K562 (cell line): ENCODE measurements at regions not wholly inside any gene's neighbourhood (a gene's known extent, or its start where the extent isn't known, plus 50 kb on each side); places are given as distances from the start of the nearest gene placed in this dataset.

Source experiments
- ATAC-seq: fragments of 200-7000 bp; cut with Tn5 transposase; 3 replicates; pipeline ENCODE4 v1.9.1; 2020; ENCODE audit warnings: moderate library complexity
- BruUV-seq: library from RNA; stranded (reverse); fragments of 400-500 nt; replicated peaks from 2 replicates; lab custom pipeline; 2021; lab: Mats Ljungman, UMichigan
- CTCF ChIA-PET: fragments of 300-600 bp; formaldehyde crosslinking; extraction: SDS; loops from one replicate; lab custom pipeline; 2021; ENCODE audit warnings: low intra/inter-chr PET ratio; lab: Yijun Ruan, JAX
- POLR2A ChIA-PET: fragments of 300-600, 350-650 bp; sonication (Branson Sonifier 250); formaldehyde crosslinking; extraction: SDS; loops from one replicate; lab custom pipeline; 2021; ENCODE audit warnings: antibody characterized with exemption, inconsistent platforms; lab: Yijun Ruan, JAX
- DNase-seq, 4 experiments: peaks; one replicate each; pipeline versions ENCODE4 v3.0.0 to v3.0.0-alpha.2; 2011 to 2018; ENCODE audit warnings: low spot score in 3 of 4, mixed read lengths in 3 of 4; ENCODE audit errors: extremely low read depth in 1 of 4
- FAIRE-seq: peaks from 2 replicates; lab custom pipeline; 2011; peaks lifted over from hg19 to GRCh38; lab: Jason Lieb, UNC
- H2AFZ ChIP-seq: 2 replicates; pipeline ENCODE4 v1.6.0; 2011; ENCODE audit warnings: low read depth, low read length, control low read depth, inconsistent platforms
- H3K27ac ChIP-seq: fragments of 200-600 bp; 3 replicates; pipeline ENCODE4 v1.8.0; 2011; ENCODE audit warnings: low read depth, mild to moderate bottlenecking, control low read depth, inconsistent platforms, low read length, moderate library complexity, mixed read lengths; ENCODE audit errors: extremely low read depth
- H3K27me3 ChIP-seq, 2 experiments: fragments of 300-600 bp in 1 of 2; 2 replicates in 1 of 2; 3 replicates in 1 of 2; pipeline versions ENCODE4 v1.6.0 to v1.8.0; 2011; ENCODE audit warnings: inconsistent platforms in 2 of 2, low read length in 2 of 2, mild to moderate bottlenecking in 1 of 2, mixed read lengths in 1 of 2, moderate library complexity in 1 of 2; ENCODE audit not compliant: control insufficient read depth in 2 of 2, insufficient read depth in 2 of 2
- H3K36me3 ChIP-seq: fragments of 300-600 bp; 3 replicates; pipeline ENCODE4 v1.8.0; 2011; ENCODE audit warnings: mild to moderate bottlenecking, low read length, inconsistent platforms; ENCODE audit not compliant: control insufficient read depth, insufficient read depth
- H3K4me1 ChIP-seq, 2 experiments: fragments of 200-600 bp in 1 of 2; replicated peaks in 1 of 2; 2 replicates in 1 of 2; 3 replicates in 1 of 2; pipeline versions ENCODE4 v1.5.1 to v1.8.0; 2011; ENCODE audit warnings: inconsistent platforms in 2 of 2, low read length in 2 of 2, mild to moderate bottlenecking in 1 of 2, mixed read lengths in 1 of 2, moderate library complexity in 1 of 2; ENCODE audit not compliant: control insufficient read depth in 2 of 2, insufficient read depth in 2 of 2
- H3K4me2 ChIP-seq: 2 replicates; pipeline ENCODE4 v1.6.1; 2011; ENCODE audit warnings: low read length, control low read depth, inconsistent platforms, mixed read lengths; ENCODE audit not compliant: insufficient read depth
- H3K4me3 ChIP-seq: fragments of 200-600 bp; sonication (generic), shearing (Covaris generic); 2 replicates; pipeline ENCODE4 v1.5.1; 2016; ENCODE audit warnings: control low read depth, inconsistent platforms
- H3K79me2 ChIP-seq: fragments of 200-600 bp; 3 replicates; pipeline ENCODE4 v1.8.0; 2011; ENCODE audit warnings: low read length, inconsistent platforms; ENCODE audit not compliant: control insufficient read depth, insufficient read depth
- H3K9ac ChIP-seq, 2 experiments: 2 replicates each; pipeline versions ENCODE4 v1.6.0 to v1.6.1; 2011; ENCODE audit warnings: low read depth in 2 of 2, low read length in 2 of 2, control low read depth in 1 of 2, inconsistent platforms in 1 of 2, mild to moderate bottlenecking in 1 of 2, mixed read lengths in 1 of 2; ENCODE audit not compliant: insufficient read depth in 1 of 2
- H3K9me1 ChIP-seq: one replicate; pipeline ENCODE4 v1.6.0; 2011; ENCODE audit warnings: inconsistent platforms, mild to moderate bottlenecking, low read length, moderate library complexity; ENCODE audit not compliant: control insufficient read depth, insufficient read depth
- H3K9me3 ChIP-seq: replicated peaks from 2 replicates; pipeline ENCODE4 v1.5.1; 2011; ENCODE audit warnings: low read depth, low read length, inconsistent platforms; ENCODE audit not compliant: control insufficient read depth, insufficient read depth
- H4K20me1 ChIP-seq: replicated peaks from 2 replicates; pipeline ENCODE4 v1.6.1; 2011; ENCODE audit warnings: low read length, inconsistent platforms, mixed read lengths; ENCODE audit not compliant: control insufficient read depth, insufficient read depth
- CCAR2 ChIP-seq: fragments of 200-400 bp; formaldehyde crosslinking; IDR thresholded peaks from 2 replicates; pipeline ENCODE4 v1.6.1; 2017; ENCODE audit warnings: mild to moderate bottlenecking, low read depth, low read length
- CREBBP ChIP-seq: IDR thresholded peaks from one replicate; pipeline ENCODE4 v1.6.1; 2012; ENCODE audit warnings: low read depth, mild to moderate bottlenecking, control low read depth, inconsistent platforms, low read length
- ETV5 ChIP-seq: sonication (generic); formaldehyde crosslinking; IDR thresholded peaks from 2 replicates; pipeline ENCODE4 v1.4.0; 2020; ENCODE audit warnings: low read depth, mild to moderate bottlenecking, missing genetic modification reagents
- FOXK1 ChIP-seq: sonication (generic); formaldehyde crosslinking; IDR thresholded peaks from 2 replicates; pipeline ENCODE4 v1.8.0; 2022; ENCODE audit warnings: missing genetic modification reagents, mild to moderate bottlenecking, borderline replicate concordance
- GATA2 ChIP-seq: sonication (generic); formaldehyde crosslinking; IDR thresholded peaks from 2 replicates; pipeline ENCODE4 v1.4.0; 2020; ENCODE audit warnings: mild to moderate bottlenecking, missing genetic modification reagents
- HDAC8 ChIP-seq: fragments of 450-650 bp; IDR thresholded peaks from 2 replicates; pipeline ENCODE4 v1.6.1; 2016; ENCODE audit warnings: mild to moderate bottlenecking, missing genetic modification characterization, moderate library complexity, missing compliant biosample characterization
- ILF3 ChIP-seq: fragments of 450-650 bp; IDR thresholded peaks from 2 replicates; pipeline ENCODE4 v1.6.1; 2018; ENCODE audit warnings: antibody characterized with exemption, mild to moderate bottlenecking, moderate library complexity, borderline replicate concordance
- MED1 ChIP-seq: sonication (generic); formaldehyde crosslinking; IDR thresholded peaks from 2 replicates; pipeline ENCODE4 v1.8.1; 2023; ENCODE audit warnings: missing genetic modification reagents, borderline replicate concordance
- PHB2 ChIP-seq: fragments of 450-650 bp; IDR thresholded peaks from 2 replicates; pipeline ENCODE4 v1.6.1; 2017; ENCODE audit warnings: low read depth
- PTBP1 ChIP-seq: fragments of 200-400 bp; formaldehyde crosslinking; IDR thresholded peaks from 2 replicates; pipeline ENCODE4 v1.6.1; 2017; ENCODE audit warnings: low read depth, low read length
- RBM22 ChIP-seq: fragments of 200-400 bp; formaldehyde crosslinking; IDR thresholded peaks from 2 replicates; pipeline ENCODE4 v1.6.1; 2018; ENCODE audit warnings: low read length, low read depth; ENCODE audit not compliant: poor library complexity, severe bottlenecking
- TSC22D4 ChIP-seq: fragments of 450-650 bp; IDR thresholded peaks from 2 replicates; pipeline ENCODE4 v1.6.1; 2016; ENCODE audit warnings: missing genetic modification characterization, missing biosample characterization, control low read depth
- ZNF146 ChIP-seq: IDR thresholded peaks from one replicate; pipeline ENCODE4 v1.6.1; 2018; ENCODE audit warnings: missing compliant biosample characterization; ENCODE audit not compliant: unreplicated experiment
- ZNF561 ChIP-seq: fragments of 450-650 bp; formaldehyde crosslinking; conservative IDR thresholded peaks from 2 replicates; pipeline ENCODE4 v1.4.0; 2020; ENCODE audit warnings: mild to moderate bottlenecking, moderate library complexity
- WGBS: fragments of 100-300 bp; shearing (Covaris generic); methylation state at CpG from one replicate; pipeline ENCODE4 v1.1.6; 2016; ENCODE audit warnings: low coverage, mixed read lengths; ENCODE audit not compliant: insufficient coverage; ENCODE audit errors: missing lambda C conversion rate; 5-methylcytosine and 5-hydroxymethylcytosine counted together
- in situ Hi-C: fragments of 300-500 bp; cut with MboI; formaldehyde crosslinking; loops from 4 replicates; pipeline ENCODE4 v1.15.0; 2018; ENCODE audit warnings: inconsistent platforms, mixed read lengths
- intact Hi-C: fragments of 100-400 bp; cut with micrococcal nuclease; formaldehyde crosslinking; loops from 2 replicates; pipeline ENCODE4 v1.14.2; 2022
- TF ChIP-seq, protein P1 (sequence below): sonication (generic); formaldehyde crosslinking; IDR thresholded peaks from 2 replicates; pipeline ENCODE4 v1.8.0; 2022; ENCODE audit warnings: missing genetic modification reagents, mild to moderate bottlenecking, borderline replicate concordance

DNA sequence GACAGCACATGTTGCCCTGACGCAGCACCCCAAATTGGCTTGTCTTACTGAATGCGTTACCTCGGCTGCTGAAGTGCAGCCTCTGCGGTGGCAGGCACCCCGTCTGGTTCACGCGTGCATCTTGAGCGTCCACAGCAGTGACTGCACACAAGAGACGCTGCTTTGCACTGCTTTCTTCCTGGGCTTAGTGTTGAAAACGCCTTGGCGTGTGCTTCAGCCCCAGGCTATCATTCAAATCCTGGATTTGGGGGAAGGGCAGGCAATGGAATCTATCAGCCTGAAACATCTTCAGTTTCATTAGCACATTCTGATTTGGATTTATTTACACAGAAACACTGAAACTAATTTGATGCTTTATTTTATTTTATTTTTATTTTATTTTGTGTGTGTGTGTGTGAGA lies 342.7 kb downstream of the SMOC2 start:
- POLR2A ChIA-PET = no interaction called here
- H4K20me1 ChIP-seq = no peaks in the 10 kb centered on the region
- no peaks in the 10 kb centered on the region for H3K9me3 ChIP-seq
- no peak overlapping the region for H3K4me3 ChIP-seq
- under 1% methylated on average over 11 of the region's 11 CpGs for whole genome bisulfite sequencing
- DNase-seq (no peak), ATAC-seq (no peak), FAIRE-seq (no peak)
- H3K36me3 ChIP-seq = no peaks in the 10 kb centered on the region
- no peak for TF ChIP-seq RBM22
- in situ Hi-C loops (no loop called here), intact Hi-C loops (no loop called here)
- H2AFZ ChIP-seq = no peak overlapping the region
- no TSS peak for BruUV-seq
- no peak overlapping the region for H3K4me2 ChIP-seq
- H3K9ac ChIP-seq = no peak overlapping the region; a peak in 1 of 4 replicates
- CTCF ChIA-PET = no interaction called here
- H3K9me1 ChIP-seq = no peaks in the 10 kb centered on the region
- no peaks in the 10 kb centered on the region for H3K79me2 ChIP-seq
- no peaks in the 10 kb centered on the region; a peak in 1 of 5 replicates for H3K4me1 ChIP-seq
- no peak overlapping the region for H3K27ac ChIP-seq
- H3K27me3 ChIP-seq = peaks cover 4 to 47% of the 10 kb centered on the region in 2 experiments; a peak in 4 of 5 replicates

DNA sequence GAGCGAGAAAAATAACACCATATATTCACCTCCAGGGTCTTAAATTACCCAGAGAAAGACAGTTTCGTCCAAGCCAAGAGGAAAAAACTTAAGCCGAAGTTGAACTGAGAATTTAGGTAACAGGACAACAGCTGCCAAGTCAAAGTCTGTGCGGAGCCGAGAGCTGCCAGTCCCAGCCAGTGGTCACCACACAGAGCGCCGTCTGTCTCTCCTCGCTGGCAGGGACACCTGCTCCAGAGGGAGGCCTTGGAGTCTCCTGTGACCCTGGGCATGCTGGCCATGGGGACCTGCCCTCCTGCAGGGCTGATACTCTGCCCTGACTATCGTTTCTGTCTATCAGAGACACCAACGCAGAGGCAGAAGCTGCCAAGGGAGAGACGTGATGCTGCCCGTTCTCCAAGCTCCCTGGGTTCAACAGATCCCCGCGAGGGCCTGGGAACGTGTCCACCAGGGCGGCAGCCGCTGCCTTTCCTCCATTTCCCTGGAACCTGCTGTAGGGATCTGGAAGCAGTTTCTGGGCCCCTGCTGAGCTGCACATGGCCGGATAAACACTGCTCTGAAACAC lies 341.3 kb downstream of the SMOC2 start:
- CTCF ChIA-PET = no interaction called here
- in situ Hi-C loops (no loop called here), intact Hi-C loops (no loop called here)
- no peak for FAIRE-seq
- Histone ChIP-seq H3K9ac (no peak overlapping the region), H3K27me3 (peaks cover 10 to 58% of the 10 kb centered on the region in 2 experiments; a peak in 4 of 5 replicates), H4K20me1 (no peaks in the 10 kb centered on the region), H3K9me1 (no peaks in the 10 kb centered on the region), H3K36me3 (no peaks in the 10 kb centered on the region), H3K27ac (no peak overlapping the region), H3K9me3 (no peaks in the 10 kb centered on the region), H3K4me2 (no peak overlapping the region), H3K79me2 (no peaks in the 10 kb centered on the region), H2AFZ (no peak overlapping the region), H3K4me1 (no peaks in the 10 kb centered on the region; a peak in 1 of 5 replicates), H3K4me3 (no peak overlapping the region)
- WGBS = 1% methylated on average over 18 of the region's 18 CpGs
- no peak; the same call in 2 of the 3 replicates for ATAC-seq
- BruUV-seq = no TSS peak
- POLR2A ChIA-PET = interaction anchor here (0.6 kb wide), 2 partner anchors 165 to 1740 kb away, joined by 3 read pairs; no protein-coding TSS in a partner anchor
- DNase-seq = no peak
- TF ChIP-seq ILF3 (no peak), ZNF146 (no peak), PTBP1 (no peak), CREBBP (no peak), MED1 (CRISPR knock-in tag) (no peak), ETV5 (CRISPR knock-in tag) (no peak), PHB2 (no peak), GATA2 (no peak), ZNF561 (CRISPR knock-in tag) (no peak), FOXK1 (CRISPR knock-in tag) (no peak), CCAR2 (no peak), TSC22D4 (tag) (no peak), HDAC8 (tag) (no peak)
- TF ChIP-seq, protein P1, sequence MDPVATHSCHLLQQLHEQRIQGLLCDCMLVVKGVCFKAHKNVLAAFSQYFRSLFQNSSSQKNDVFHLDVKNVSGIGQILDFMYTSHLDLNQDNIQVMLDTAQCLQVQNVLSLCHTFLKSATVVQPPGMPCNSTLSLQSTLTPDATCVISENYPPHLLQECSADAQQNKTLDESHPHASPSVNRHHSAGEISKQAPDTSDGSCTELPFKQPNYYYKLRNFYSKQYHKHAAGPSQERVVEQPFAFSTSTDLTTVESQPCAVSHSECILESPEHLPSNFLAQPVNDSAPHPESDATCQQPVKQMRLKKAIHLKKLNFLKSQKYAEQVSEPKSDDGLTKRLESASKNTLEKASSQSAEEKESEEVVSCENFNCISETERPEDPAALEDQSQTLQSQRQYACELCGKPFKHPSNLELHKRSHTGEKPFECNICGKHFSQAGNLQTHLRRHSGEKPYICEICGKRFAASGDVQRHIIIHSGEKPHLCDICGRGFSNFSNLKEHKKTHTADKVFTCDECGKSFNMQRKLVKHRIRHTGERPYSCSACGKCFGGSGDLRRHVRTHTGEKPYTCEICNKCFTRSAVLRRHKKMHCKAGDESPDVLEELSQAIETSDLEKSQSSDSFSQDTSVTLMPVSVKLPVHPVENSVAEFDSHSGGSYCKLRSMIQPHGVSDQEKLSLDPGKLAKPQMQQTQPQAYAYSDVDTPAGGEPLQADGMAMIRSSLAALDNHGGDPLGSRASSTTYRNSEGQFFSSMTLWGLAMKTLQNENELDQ (CRISPR knock-in tag) = no peak
